ENCODE measurements at regions not wholly inside any gene's neighbourhood (a gene's known extent, or its start where the extent isn't known, plus 50 kb on each side); places are given as distances from the start of the nearest gene placed in this dataset.

DNA sequence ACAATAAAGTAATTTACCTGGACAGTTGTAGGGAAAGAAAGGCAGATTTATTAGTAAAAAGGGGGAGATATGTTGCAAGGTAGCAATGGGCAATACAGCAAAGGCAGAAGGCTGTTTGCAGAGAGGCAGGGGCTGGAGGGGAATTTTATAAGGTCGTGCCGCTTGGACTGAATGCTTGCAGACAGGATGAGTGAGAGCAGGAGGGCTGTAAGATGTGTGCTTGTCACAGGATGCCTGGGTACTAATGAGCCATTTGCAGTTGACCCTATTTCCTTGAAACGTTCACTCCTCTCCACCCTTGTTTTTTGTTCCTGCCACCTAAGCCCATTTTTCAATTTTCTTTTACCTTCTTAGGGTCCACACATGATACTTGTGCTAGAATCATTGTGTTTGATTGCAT is 214.7 kb downstream of the TRAM1L1 start:
- Histone ChIP-seq H3K27me3 (ENCODE audit: insufficient read depth, low read length, poor library complexity, severe bottlenecking) (no peaks in the 10 kb centered on the region), H3K4me2 (ENCODE audit: low read depth, low read length, poor library complexity, severe bottlenecking) (no peak overlapping the region), H2AFZ (ENCODE audit: low read length) (no peak overlapping the region), H3K9me3 (ENCODE audit: insufficient read depth, low read depth, low read length) (no peaks in the 10 kb centered on the region), H3K36me3 (ENCODE audit: insufficient read depth, low read length) (no peaks in the 10 kb centered on the region), H3K4me3 (ENCODE audit: low read length, poor library complexity, severe bottlenecking) (no peak overlapping the region), H4K20me1 (ENCODE audit: insufficient read depth, low read length, poor library complexity, severe bottlenecking) (no peaks in the 10 kb centered on the region), H3K4me1 (ENCODE audit: insufficient read depth, low read length, poor library complexity, severe bottlenecking) (no peaks in the 10 kb centered on the region), H3F3A (ENCODE audit: low read depth) (no peaks in the 10 kb centered on the region), H3K9ac (ENCODE audit: low read depth, low read length, poor library complexity, severe bottlenecking) (no peak overlapping the region), H3K79me2 (ENCODE audit: insufficient read depth, low read length) (no peaks in the 10 kb centered on the region), H3K9me2 (replicated peaks; ENCODE audit: low read depth, low read length) (no peaks in the 10 kb centered on the region)
- no peak for TF ChIP-seq EZH2phosphoT487 (IDR thresholded peaks at IDR 0.05; ENCODE audit: borderline replicate concordance)
- no peak for TF ChIP-seq CTCF (conservative IDR thresholded peaks at IDR 0.05; ENCODE audit: low read length)

DNA sequence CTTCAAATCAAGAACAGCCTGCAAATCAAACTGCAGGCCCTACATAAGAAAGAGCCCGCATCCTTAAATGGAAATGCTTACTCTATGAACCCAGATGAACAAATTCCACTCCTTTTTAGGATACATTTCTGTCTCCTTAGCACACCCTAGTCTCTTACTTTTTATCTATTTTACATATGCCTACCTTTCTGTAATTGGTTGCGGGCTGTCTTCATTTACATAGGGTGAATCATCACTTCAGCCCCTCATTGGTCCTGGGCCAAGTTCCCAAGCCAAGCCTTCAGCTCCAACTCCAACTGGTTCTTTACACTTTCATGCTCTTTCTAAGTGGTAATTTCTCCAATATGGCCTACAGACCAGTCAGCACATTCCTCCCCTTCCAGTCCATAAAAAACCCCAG is 219.3 kb downstream of the TRAM1L1 start:
- Histone ChIP-seq H3K4me1 (ENCODE audit: insufficient read depth, low read length, poor library complexity, severe bottlenecking) (no peaks in the 10 kb centered on the region), H4K20me1 (ENCODE audit: insufficient read depth, low read length, poor library complexity, severe bottlenecking) (no peaks in the 10 kb centered on the region), H3K36me3 (ENCODE audit: insufficient read depth, low read length) (no peaks in the 10 kb centered on the region), H3K4me2 (ENCODE audit: low read depth, low read length, poor library complexity, severe bottlenecking) (no peak overlapping the region), H3K4me3 (ENCODE audit: low read length, poor library complexity, severe bottlenecking) (no peak overlapping the region), H3K79me2 (ENCODE audit: insufficient read depth, low read length) (no peaks in the 10 kb centered on the region), H3K9me2 (replicated peaks; ENCODE audit: low read depth, low read length) (no peaks in the 10 kb centered on the region), H3K9me3 (ENCODE audit: insufficient read depth, low read depth, low read length) (no peaks in the 10 kb centered on the region), H3F3A (ENCODE audit: low read depth) (no peaks in the 10 kb centered on the region), H2AFZ (ENCODE audit: low read length) (no peak overlapping the region), H3K27me3 (ENCODE audit: insufficient read depth, low read length, poor library complexity, severe bottlenecking) (no peaks in the 10 kb centered on the region), H3K9ac (ENCODE audit: low read depth, low read length, poor library complexity, severe bottlenecking) (no peak overlapping the region)
- no peak for TF ChIP-seq EZH2phosphoT487 (IDR thresholded peaks at IDR 0.05; ENCODE audit: borderline replicate concordance)
- TF ChIP-seq CTCF (conservative IDR thresholded peaks at IDR 0.05; ENCODE audit: low read length) = no peak

GRCh38 chr4:116862592-116862991 is 222.8 kb downstream of the TRAM1L1 start:
- Histone ChIP-seq H3K4me3 (ENCODE audit: low read length, poor library complexity, severe bottlenecking) (no peak overlapping the region), H3K9me3 (ENCODE audit: insufficient read depth, low read depth, low read length) (no peaks in the 10 kb centered on the region), H3K9ac (ENCODE audit: low read depth, low read length, poor library complexity, severe bottlenecking) (no peak overlapping the region), H3K4me1 (ENCODE audit: insufficient read depth, low read length, poor library complexity, severe bottlenecking) (no peaks in the 10 kb centered on the region), H2AFZ (ENCODE audit: low read length) (no peak overlapping the region), H3K36me3 (ENCODE audit: insufficient read depth, low read length) (no peaks in the 10 kb centered on the region), H3K4me2 (ENCODE audit: low read depth, low read length, poor library complexity, severe bottlenecking) (no peak overlapping the region), H3K79me2 (ENCODE audit: insufficient read depth, low read length) (no peaks in the 10 kb centered on the region), H4K20me1 (ENCODE audit: insufficient read depth, low read length, poor library complexity, severe bottlenecking) (no peaks in the 10 kb centered on the region), H3K27me3 (ENCODE audit: insufficient read depth, low read length, poor library complexity, severe bottlenecking) (no peaks in the 10 kb centered on the region), H3F3A (ENCODE audit: low read depth) (no peaks in the 10 kb centered on the region), H3K9me2 (replicated peaks; ENCODE audit: low read depth, low read length) (no peaks in the 10 kb centered on the region)
- TF ChIP-seq CTCF (conservative IDR thresholded peaks at IDR 0.05; ENCODE audit: low read length) (no peak), EZH2phosphoT487 (IDR thresholded peaks at IDR 0.05; ENCODE audit: borderline replicate concordance) (no peak)
